GM18868 (cell line): ENCODE measurements at regions not wholly inside any gene's neighbourhood (a gene's known extent, or its start where the extent isn't known, plus 50 kb on each side); places are given as distances from the start of the nearest gene placed in this dataset.
A peak's percentile ranks its signal among the peaks of the same experiment; 100 is the strongest.

ENCODE experiments used
- ATAC-seq: cut with Tn5 transposase; IDR thresholded peaks from one replicate; pipeline ENCODE4 v1.9.1; 2021; ENCODE audit warnings: mild to moderate bottlenecking, moderate library complexity; ENCODE audit not compliant: unreplicated experiment

DNA sequence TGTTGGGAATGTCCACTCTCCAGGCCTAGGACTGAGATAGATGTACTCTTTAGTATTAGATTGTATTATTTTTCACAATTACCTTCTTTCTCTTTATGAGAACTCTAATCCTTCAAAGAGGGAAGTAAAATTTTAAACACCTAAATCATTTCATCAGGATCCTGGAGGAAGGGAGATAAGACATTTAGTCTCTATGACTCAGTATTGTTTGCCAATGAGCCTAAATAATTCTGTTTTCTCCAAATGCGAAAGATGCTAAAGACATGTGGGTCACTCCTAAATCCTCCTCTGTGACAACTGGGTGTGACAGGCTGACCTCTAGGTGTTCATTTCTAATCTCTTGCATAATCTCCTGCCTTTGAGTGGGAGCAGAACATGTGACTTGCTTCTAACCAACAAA is 1736.6 kb upstream of the MIR17HG start:
- ATAC-seq: no peak

DNA sequence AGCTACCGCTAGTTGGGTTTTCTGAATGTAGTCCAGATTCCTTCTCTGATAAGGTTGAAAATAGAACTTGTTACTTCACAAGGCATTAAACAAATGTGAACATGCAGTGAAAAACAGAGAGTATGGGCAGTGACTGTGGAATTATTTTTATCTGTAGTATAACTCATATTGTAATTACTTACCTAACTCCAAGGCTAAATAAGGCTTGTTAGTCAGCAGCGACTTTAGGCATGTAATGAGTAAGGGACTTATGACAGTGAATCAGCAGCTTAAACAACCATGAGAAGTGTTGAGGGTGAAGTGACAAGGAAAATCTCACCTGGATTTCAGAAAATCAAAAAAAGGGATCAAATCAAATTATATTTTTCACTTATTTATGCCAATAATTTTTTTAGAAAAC is 1719.5 kb upstream of the MIR17HG start:
- ATAC-seq: no peak

DNA sequence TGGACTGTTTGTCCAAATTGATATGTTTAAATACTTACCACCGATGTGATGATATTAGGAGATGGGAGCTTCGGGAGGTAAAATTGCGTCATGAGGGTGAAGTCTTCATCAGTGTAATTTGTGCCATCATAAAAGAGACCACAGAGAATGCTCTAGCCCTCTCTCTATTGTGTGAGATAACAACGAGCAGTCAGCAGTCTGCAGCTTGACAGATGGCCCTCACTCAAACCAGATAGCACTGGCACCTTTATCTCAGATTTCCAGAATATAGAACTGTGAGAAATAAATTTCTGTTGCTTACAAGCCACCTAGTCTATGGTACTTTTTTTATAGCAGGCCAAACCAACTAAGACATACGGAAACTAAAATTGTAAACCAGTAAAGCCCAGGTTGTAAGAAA is 1718.9 kb upstream of the MIR17HG start:
- ATAC-seq: no peak

DNA sequence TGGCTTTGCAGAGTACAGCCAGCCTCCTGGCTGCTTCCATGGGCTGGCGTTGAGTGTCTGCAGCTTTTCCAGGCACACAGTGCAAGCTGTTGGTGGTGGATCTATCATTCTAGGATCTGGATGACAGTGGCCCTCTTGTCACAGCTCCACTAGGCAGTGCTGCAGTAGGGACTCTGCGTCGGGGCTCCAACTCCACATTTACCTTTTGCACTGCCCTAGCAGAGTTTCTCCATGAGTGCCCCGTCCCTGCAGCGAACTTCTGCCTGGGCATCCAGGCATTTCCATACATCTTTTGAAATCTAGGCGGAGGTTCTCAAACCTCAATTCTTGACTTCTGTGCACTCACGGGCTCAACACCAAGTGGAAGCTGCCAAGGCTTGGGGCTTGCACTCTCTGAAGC is 1697.3 kb upstream of the MIR17HG start:
- ATAC-seq: no peak

DNA sequence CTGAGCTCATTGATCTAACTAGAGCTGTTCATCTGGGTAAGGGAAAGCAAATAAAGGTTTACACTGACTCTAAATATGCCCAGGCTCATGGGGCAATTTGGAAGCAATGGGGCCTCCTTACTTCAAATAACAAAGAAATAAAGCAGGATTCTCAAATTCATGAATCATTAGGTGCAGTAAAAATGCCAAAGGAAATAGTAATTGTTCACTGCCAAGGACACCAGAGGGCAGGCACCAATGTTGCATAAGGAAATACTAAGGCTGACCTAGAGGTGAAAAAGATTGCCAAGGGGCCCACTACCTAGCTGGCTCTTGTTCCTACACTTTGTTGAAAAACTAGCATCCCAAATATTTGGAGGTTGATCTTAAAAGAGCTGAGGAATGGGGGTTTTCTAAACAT is 1686.7 kb upstream of the MIR17HG start:
- no peak for ATAC-seq

DNA sequence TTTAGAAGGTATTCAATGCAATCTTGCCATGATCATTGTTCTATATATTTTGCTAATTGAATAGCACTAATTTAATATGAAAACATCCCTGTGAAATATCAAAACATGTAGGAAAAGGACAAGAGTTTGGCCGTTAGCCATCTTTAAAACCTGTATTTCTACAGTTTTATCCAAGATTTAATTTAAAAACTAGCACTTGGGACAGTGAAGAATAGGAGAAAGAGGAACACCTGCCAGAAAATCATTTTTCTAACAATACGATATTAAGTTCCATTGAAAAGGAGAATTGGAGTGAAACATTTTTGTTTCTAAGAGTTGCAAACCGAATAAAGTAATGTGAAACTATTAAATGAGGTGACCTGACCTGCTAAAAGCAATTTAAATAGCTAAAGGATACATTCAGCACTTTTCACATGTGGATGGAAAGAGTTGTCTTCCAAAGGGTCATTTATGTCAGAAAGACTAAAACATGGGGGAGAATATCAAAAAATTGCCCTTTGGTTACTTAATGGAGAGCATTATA is 1673.6 kb upstream of the MIR17HG start:
- no peak for ATAC-seq

DNA sequence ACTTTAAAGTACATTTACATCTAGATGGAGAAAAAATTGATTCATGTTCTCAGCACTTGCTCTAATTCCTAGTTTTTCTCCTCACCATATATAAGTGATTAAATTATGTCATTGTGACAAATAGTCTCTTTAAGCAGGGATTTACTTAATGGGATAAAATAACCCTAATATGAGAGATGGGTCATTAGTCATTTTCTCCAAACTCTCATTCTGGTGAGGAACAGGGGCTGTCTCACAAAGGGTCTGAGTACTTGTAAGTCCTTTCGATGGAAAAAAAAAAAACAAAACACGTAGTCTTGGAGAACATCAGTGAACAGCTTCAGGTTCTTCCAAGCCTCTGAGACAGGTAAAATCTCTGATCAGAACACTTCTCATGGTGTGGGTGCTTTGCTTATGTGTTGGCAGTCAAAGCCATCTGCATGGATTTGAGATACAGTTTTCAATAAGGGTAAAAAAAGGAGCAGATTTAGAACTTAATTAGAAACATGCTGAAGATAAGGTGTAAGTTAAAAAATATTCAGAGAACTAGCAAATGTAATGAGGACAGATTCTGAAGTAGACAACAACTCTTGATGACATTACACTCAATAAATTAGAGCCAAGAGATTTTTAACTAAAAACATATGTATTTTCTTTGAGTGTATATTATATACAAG is 1668.9 kb upstream of the MIR17HG start:
- no peak for ATAC-seq

DNA sequence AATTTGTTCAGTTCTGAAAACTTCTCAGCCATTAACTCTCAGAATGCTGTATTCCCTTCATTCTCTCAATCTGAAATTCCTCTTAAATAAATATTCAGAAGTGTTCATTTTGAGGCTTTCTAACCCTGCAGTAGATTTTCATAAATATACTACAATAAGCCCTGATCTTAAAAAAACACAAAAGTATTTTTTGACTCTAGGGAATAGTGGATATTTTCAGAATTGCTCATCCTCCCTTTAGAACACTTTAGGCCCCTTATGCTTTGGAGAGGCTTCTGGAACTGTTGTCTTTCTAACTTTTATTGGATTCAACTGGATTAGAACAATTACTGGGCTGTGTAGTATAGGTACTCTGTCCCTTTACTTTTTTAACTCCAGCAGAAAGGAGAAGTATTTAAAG is 1662.6 kb upstream of the MIR17HG start:
- no peak for ATAC-seq

DNA sequence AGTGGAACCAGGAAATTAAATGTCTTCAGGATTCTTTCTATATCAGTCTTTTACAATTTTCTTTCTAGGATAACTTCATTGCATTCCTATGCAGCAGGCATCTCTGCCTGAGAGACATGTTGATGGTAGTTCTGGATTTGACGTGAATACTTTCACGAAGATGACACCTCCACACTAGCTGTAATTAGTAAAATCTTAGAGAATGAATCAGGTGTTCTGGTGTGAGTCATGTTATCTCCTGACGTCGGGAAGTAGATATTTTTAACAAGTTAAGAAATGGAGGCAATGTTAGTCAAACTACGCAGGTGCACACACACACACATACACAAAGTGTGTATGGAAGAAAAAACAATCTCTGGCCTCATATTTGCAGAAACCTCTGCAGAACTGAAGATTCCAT is 1661.3 kb upstream of the MIR17HG start:
- ATAC-seq: no peak

DNA sequence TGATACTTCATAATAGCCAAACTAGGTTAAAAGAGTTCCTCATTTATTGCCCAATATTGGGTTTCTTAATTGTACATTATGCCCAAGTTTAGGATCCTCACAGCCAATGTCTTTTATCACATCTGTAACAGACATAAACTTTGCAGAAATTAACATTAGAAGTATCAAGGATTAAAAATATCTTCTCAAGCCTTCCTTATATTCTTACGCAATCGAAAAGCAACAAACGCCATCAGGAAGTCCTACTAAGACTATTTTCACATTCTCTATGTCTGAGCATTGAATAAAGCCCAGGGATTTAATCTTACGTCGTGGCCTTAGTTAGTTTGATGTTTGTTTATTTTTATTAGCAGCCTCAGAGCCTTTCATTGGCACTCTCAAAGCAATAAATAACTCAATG is 1660.4 kb upstream of the MIR17HG start:
- ATAC-seq: no peak

DNA sequence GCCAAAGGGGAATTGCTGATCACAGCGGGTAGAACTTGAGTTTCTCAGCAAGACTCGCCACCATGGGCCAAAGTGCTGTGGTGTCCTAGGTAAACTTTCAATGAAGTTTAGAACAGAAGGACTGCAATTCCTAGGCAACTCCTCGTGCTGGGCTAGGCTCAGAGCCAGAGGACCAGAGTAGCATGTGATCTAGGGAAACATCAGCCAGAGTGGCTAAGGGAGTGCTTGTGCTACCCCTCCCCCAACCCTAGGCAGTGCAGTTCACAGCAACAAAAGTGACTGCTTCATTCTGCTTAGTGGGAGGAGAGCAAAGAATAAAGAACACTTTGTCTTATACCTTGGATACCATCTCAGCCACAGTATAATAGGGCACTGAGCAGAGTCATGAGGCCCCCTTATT is 1658.6 kb upstream of the MIR17HG start:
- ATAC-seq: no peak

DNA sequence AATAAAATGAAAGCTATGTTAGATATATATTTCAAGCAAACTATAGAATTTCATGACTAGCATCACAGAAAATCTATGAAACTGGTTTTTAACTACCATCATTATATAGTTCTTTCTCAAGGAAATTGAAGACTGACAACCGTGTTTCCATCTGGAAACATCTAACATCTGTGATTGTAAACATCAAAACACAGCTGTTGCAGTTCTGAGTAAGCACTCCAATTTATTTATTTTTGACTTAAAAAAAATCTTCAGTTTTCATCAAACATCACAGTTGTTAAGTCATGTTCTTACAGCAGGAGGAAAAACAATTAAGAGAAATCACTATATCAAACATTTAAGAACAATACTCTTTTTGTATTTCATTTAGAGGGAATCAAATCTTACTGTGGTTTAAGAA is 1653.0 kb upstream of the MIR17HG start:
- no peak for ATAC-seq

DNA sequence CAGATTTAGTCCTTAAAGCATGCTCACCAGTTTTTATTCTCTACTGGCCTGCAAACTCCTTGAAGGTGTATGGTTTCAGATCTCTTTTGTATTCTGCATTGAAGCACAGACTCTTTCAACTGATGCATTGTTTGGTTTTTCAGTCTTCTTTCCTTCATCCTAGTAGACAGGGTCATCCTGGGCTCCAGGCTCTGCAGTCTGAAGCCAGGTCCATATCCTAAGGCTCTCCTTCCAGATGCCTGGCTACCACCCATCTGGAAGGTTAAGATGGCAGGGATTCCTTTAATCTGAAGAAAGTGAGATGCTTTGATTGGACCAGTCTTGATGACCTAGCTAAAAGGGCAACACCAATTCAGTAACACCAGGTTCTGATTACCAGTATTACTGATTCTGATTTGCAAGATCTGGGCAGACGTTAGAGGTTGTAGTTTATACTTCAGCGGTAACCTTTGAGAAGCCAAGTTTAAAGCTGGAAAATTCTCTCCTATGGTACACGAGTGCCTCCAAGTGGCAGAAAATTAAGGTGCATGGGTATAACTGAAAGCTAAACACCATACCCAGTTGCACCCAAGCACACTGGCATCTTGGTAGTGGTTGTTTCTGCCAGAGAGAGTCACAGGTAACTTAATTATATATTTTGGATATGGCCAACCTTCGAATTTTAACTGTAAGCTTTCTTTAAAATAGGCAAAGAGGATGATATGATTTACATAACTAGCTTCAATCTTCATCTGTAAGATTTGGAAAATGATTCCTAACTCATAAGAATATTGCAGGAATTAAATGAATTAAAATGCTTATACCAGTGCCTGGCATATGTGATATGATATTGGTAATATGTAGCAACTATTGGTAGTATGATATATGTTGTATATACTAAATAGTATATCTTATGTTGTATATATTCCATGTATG is 1651.9 kb upstream of the MIR17HG start:
- ATAC-seq: peak; percentile 81

DNA sequence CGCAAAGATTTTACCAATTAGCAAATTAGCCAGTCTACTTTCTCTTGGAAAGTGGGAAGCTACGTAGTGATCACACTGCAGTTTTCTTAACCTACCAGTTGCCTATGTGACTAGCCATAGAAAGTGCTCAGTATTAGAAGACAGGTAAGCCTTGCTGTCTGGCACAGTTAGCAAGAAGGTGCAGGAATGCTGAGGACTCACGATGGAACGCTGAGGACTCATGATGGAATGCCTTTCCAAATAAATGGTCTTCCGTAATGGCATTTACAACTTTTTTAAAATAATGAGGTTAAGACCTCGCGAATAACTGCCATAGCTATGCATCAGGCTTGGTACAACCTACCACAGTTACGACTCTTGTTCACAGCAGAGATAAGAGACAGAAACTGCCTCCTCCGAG is 1645.6 kb upstream of the MIR17HG start:
- ATAC-seq: no peak

DNA sequence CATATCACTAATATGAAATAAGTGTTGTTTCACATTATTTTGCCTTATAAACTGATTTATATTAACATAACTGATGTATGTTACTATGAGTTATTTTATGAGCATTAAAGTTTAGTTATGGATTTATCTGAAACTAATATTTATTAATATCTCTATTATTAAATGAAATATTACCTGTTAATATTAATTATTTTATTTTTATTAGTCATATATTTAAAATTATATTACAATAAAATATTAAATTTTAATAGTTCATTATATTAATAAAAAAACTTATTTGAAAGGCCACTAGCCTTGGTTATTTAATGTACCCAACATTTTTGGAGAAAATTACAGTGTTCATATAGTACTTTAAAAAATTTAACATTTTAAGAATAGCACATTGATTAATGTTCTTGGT is 1643.4 kb upstream of the MIR17HG start:
- no peak for ATAC-seq

DNA sequence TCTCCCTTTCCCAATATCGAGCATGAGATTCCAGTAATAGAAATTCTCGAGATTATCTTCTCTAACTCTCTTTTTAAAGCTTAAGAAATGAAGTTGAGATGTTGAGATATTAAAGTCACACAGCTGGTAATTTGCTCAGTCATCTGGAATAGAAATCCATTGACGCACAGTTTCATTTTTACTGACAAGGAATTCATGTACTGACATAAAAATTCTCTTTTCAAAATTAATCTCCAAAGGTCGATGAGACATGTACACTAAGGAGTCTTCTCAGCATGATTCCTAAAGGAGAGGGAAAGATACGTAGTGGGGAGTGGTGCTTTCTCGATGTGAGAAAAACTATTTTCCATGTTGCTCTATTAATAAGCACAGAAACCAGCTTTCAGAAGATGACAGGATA is 1639.5 kb upstream of the MIR17HG start:
- no peak for ATAC-seq

DNA sequence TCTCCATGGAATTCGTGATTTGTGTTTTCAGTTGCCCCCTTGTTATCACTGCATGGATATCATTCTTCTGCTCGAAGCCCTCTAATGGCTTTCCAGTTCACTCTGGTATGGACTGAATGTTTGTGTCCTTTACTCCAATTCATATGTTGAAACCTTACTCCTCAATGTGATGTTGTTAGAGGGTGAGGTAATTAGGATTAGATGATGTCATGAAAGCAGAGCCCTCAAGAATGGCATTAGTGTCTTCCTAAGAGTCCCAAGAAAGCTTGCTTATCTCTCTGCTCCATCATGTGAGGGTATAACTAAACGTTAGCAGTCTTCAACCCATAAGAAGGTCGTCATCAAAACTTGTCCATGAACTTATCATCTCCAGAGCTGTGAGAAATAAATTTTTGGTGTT is 1626.3 kb upstream of the MIR17HG start:
- ATAC-seq: no peak

DNA sequence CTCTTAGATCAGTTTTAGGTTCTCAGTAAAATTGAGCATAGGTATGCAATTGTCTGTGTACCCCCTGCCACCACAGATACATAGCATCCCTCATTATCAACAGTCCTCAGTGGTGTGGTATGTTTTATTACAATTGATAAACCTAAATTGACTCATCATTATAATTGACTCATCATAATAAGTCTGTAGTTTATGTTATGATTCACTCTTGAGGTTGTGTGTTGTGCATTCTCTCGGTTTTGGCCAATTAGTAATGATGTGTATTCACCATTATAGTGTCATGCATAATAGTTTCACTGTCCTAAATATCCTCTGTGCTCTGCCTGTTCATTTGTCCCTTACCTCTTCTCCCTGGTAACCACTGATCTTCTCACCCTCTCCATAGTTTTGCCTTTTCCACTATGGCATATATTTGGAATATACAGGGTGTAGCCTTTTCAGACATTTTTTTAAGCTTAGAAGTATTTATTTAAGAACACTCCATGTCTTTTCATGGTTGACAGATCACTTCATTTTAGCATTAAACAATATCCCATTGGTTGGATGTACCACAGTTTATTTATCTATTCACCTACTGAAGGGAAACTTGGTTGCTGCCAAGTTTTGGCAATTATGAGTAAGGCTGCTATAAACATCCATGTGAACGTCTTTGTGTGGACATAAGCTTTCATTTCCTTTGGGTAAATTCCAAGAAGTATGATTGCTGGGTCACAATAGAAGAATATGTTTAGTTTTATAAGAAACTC is 1620.6 kb upstream of the MIR17HG start:
- ATAC-seq: no peak

DNA sequence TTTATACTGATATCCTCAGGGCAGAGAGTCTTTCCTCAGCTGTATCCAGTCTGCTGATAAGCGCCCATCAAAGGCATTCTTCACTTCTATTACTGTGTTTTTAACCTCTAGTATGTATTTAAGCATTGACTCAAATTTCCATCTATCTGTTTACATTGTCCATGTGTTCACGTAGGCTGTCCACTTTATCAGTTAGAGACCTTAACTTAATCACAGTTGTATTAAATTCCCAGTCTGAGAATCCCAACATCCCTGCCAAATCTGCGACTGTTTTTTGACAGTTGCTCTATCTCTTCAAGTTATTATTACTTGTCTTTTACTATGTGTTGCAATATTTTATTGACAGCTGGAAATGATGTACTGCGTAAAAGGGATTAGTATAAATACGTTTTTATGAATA is 1613.7 kb upstream of the MIR17HG start:
- no peak for ATAC-seq

DNA sequence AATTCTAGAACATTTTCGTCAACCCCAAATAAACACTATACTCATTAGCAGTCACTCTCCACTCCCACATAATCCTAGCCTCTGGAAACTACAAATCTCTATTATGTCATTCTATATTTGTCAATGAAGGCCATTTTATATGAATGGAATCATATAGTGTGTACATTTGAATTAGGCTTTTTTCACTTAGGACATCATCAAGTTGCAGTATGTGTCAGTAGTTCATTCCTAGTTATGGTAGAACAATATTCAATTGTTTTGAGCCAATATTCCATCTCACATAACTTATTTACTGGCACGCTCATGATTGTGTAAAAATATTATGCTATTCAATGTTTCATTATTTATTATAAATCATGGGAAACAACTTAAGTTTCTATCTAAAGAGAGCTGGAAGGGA is 1610.4 kb upstream of the MIR17HG start:
- no peak for ATAC-seq

DNA sequence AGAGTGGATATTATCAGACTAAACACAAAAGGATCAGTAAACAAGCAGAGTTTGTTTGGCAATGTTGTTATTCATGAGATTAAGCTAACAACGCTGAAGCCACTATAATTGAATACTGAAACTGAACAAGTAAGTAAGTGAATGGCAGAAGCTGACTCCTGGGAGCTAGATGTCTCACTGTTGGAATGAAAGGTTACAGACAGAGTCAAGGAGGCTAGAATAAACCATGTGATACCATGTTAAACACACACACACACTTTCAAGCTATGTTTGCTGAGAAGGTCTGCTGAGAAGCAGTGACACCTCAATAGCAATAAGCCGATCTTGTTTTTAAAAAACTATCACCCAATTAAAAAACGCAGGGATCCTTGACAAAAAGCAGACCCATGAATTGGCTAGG is 1609.4 kb upstream of the MIR17HG start:
- no peak for ATAC-seq
